ENCODE measurements at regions not wholly inside any gene's neighbourhood (a gene's known extent, or its start where the extent isn't known, plus 50 kb on each side); places are given as distances from the start of the nearest gene placed in this dataset.
"Not testable (repeated sequence)": the region's sequence is repeated elsewhere in the genome, so short reads cannot be mapped to it uniquely, and the experiment has no call there.

GRCh38 chr2:207341804-207342203 is 176.1 kb upstream of the KLF7 start:
- Histone ChIP-seq H3K4me3 (ENCODE audit: control extremely low read depth in 1 of 5, extremely low read depth in 1 of 5, insufficient read depth in 1 of 5, low read depth in 2 of 5, low read length in 4 of 5) (no peak overlapping the region), H3K4me1 (ENCODE audit: control insufficient read depth in 2 of 2, insufficient read depth in 2 of 2, low read length in 2 of 2) (peaks cover 0 to 5% of the 10 kb centered on the region in 2 donors), H3K27me3 (replicated peaks in 1 of 4; ENCODE audit: control extremely low read depth in 1 of 4, control insufficient read depth in 3 of 4, insufficient read depth in 4 of 4, low read length in 3 of 4) (no peaks in the 10 kb centered on the region), H3K9me3 (ENCODE audit: control extremely low read depth in 1 of 3, control insufficient read depth in 2 of 3, insufficient read depth in 1 of 3, low read length in 2 of 3) (no peaks in the 10 kb centered on the region), H3K79me2 (ENCODE audit: control insufficient read depth, insufficient read depth, low read length) (no peaks in the 10 kb centered on the region), H3K9ac (ENCODE audit: low read length) (no peak overlapping the region), H3K27ac (ENCODE audit: low read length in 2 of 2) (no peak overlapping the region), H3K36me3 (replicated peaks in 1 of 2; ENCODE audit: control extremely low read depth in 1 of 2, control insufficient read depth in 1 of 2, extremely low read depth in 1 of 2, insufficient read depth in 2 of 2, low read length in 1 of 2) (no peaks in the 10 kb centered on the region), H3K4me2 (replicated peaks; ENCODE audit: low read depth, low read length, poor library complexity, severe bottlenecking) (no peak overlapping the region), H4K20me1 (ENCODE audit: control insufficient read depth, insufficient read depth, low read length, poor library complexity, severe bottlenecking) (no peaks in the 10 kb centered on the region), H2AFZ (ENCODE audit: insufficient read depth, low read depth, low read length, poor library complexity, severe bottlenecking) (no peak overlapping the region)
- ChIA-PET POLR2A (no interaction called here), CTCF (no interaction called here)
- H3K27ac Mint-ChIP-seq: no peak overlapping the region
- intact Hi-C loops (cut with micrococcal nuclease): no loop called here
- DNase-seq (no peak), ATAC-seq (ENCODE audit: low read depth) (no peak)
- no peak overlapping the region for H3K4me3 Mint-ChIP-seq
- H3K4me1 Mint-ChIP-seq: peaks cover 9% of the 10 kb centered on the region
- TF ChIP-seq EZH2 (IDR thresholded peaks at IDR 0.05; ENCODE audit: borderline replicate concordance, insufficient read depth, low read depth, low read length, poor library complexity, severe bottlenecking): no peak
- no peak for TF ChIP-seq CTCF (IDR thresholded peaks at IDR 0.05)
- no peaks in the 10 kb centered on the region for H3K9me3 Mint-ChIP-seq (ENCODE audit: insufficient read depth)
- H3K27me3 Mint-ChIP-seq: peaks cover 4% of the 10 kb centered on the region

- DNase-seq; CTCF ChIA-PET; H2AFZ ChIP-seq (ENCODE audit: insufficient read depth, low read depth, low read length, poor library complexity, severe bottlenecking); H3K27me3 Mint-ChIP-seq; H3K4me1 Mint-ChIP-seq; H3K9me3 ChIP-seq (ENCODE audit: control extremely low read depth in 1 of 3, control insufficient read depth in 2 of 3, insufficient read depth in 1 of 3, low read length in 2 of 3); H3K27ac ChIP-seq (ENCODE audit: low read length in 2 of 2); H3K4me2 ChIP-seq (replicated peaks; ENCODE audit: low read depth, low read length, poor library complexity, severe bottlenecking); H3K27me3 ChIP-seq (replicated peaks in 1 of 4; ENCODE audit: control extremely low read depth in 1 of 4, control insufficient read depth in 3 of 4, insufficient read depth in 4 of 4, low read length in 3 of 4); H3K79me2 ChIP-seq (ENCODE audit: control insufficient read depth, insufficient read depth, low read length); H3K4me3 Mint-ChIP-seq; H3K9ac ChIP-seq (ENCODE audit: low read length); ATAC-seq (ENCODE audit: low read depth); H4K20me1 ChIP-seq (ENCODE audit: control insufficient read depth, insufficient read depth, low read length, poor library complexity, severe bottlenecking); POLR2A ChIA-PET; H3K9me3 Mint-ChIP-seq (ENCODE audit: insufficient read depth); H3K4me1 ChIP-seq (ENCODE audit: control insufficient read depth in 2 of 2, insufficient read depth in 2 of 2, low read length in 2 of 2); H3K36me3 ChIP-seq (replicated peaks in 1 of 2; ENCODE audit: control extremely low read depth in 1 of 2, control insufficient read depth in 1 of 2, extremely low read depth in 1 of 2, insufficient read depth in 2 of 2, low read length in 1 of 2); H3K27ac Mint-ChIP-seq; H3K4me3 ChIP-seq (ENCODE audit: control extremely low read depth in 1 of 5, extremely low read depth in 1 of 5, insufficient read depth in 1 of 5, low read depth in 2 of 5, low read length in 4 of 5); intact Hi-C loops (cut with micrococcal nuclease): not testable (repeated sequence)
- 82% methylated on average over 9 of the region's 12 CpGs for WGBS (ENCODE audit: insufficient coverage)
Measured at GRCh38 chr2:207344596-207345394, 179.0 kb upstream of the KLF7 start.

Data from B cell (primary cell).